ENCODE measurements at regions not wholly inside any gene's neighbourhood (a gene's known extent, or its start where the extent isn't known, plus 50 kb on each side); places are given as distances from the start of the nearest gene placed in this dataset.

DNA sequence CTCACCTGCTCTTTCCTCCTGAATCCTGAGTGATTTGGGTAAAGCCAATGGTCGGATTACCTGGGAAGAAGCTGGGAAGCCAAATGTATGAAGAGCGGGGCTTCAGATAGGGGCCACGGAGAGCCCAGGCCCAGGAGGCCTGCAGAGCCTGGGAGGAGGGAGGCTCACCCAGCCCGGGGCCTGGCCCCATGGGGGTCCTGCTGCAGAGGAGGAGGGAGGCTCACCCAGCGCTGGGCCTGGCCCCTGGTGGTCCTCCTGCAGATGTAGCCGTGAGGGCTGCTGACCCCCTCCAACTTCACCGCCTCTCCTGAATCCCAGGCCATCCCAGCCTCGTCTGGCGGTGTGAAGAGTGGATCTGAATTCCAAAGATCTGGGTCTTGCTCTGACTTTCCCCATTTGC is 368.4 kb downstream of the THBS2 start:
- H3K27ac ChIP-seq (ENCODE audit: low read length in 2 of 2) = no peak overlapping the region
- ATAC-seq (ENCODE audit: low read depth) (no peak), DNase-seq (no peak)
- no peaks in the 10 kb centered on the region for H3K4me1 ChIP-seq (ENCODE audit: control insufficient read depth in 2 of 2, insufficient read depth in 2 of 2, low read length in 2 of 2)
- CTCF ChIA-PET = no interaction called here
- H3K9me3 ChIP-seq (ENCODE audit: control extremely low read depth in 1 of 3, control insufficient read depth in 2 of 3, insufficient read depth in 1 of 3, low read length in 2 of 3) = peaks cover 0 to 6% (median 0%) of the 10 kb centered on the region in 3 donors
- H3K4me1 Mint-ChIP-seq = peaks cover 7% of the 10 kb centered on the region
- intact Hi-C loops (cut with micrococcal nuclease) = no loop called here
- H3K36me3 ChIP-seq (replicated peaks in 1 of 2; ENCODE audit: control extremely low read depth in 1 of 2, control insufficient read depth in 1 of 2, extremely low read depth in 1 of 2, insufficient read depth in 2 of 2, low read length in 1 of 2) = no peaks in the 10 kb centered on the region
- TF ChIP-seq CTCF (IDR thresholded peaks at IDR 0.05) (no peak), EZH2 (IDR thresholded peaks at IDR 0.05; ENCODE audit: borderline replicate concordance, insufficient read depth, low read depth, low read length, poor library complexity, severe bottlenecking) (no peak)
- H2AFZ ChIP-seq (ENCODE audit: insufficient read depth, low read depth, low read length, poor library complexity, severe bottlenecking) = no peak overlapping the region
- H3K27ac Mint-ChIP-seq = no peak overlapping the region
- no peaks in the 10 kb centered on the region for H3K79me2 ChIP-seq (ENCODE audit: control insufficient read depth, insufficient read depth, low read length)
- no peaks in the 10 kb centered on the region for H4K20me1 ChIP-seq (ENCODE audit: control insufficient read depth, insufficient read depth, low read length, poor library complexity, severe bottlenecking)
- H3K27me3 ChIP-seq (replicated peaks in 1 of 4; ENCODE audit: control extremely low read depth in 1 of 4, control insufficient read depth in 3 of 4, insufficient read depth in 4 of 4, low read length in 3 of 4) = no peaks in the 10 kb centered on the region
- H3K4me2 ChIP-seq (replicated peaks; ENCODE audit: low read depth, low read length, poor library complexity, severe bottlenecking) = no peak overlapping the region
- H3K9ac ChIP-seq (ENCODE audit: low read length) = no peak overlapping the region
- H3K4me3 ChIP-seq (ENCODE audit: control extremely low read depth in 1 of 5, extremely low read depth in 1 of 5, insufficient read depth in 1 of 5, low read depth in 2 of 5, low read length in 4 of 5) = no peak overlapping the region
- H3K27me3 Mint-ChIP-seq = peaks cover 8% of the 10 kb centered on the region
- H3K9me3 Mint-ChIP-seq (ENCODE audit: insufficient read depth) = no peaks in the 10 kb centered on the region
- WGBS (ENCODE audit: insufficient coverage) = 85% methylated on average over 5 of the region's 9 CpGs
- POLR2A ChIA-PET = no interaction called here
- H3K4me3 Mint-ChIP-seq = peak overlapping the region; percentile 34

- Mint-ChIP-seq H3K27me3 (peaks cover 8% of the 10 kb centered on the region), H3K27ac (peak overlapping the region; percentile 75), H3K4me3 (peak overlapping the region; percentile 90), H3K4me1 (peaks cover 7% of the 10 kb centered on the region), H3K9me3 (ENCODE audit: insufficient read depth) (no peaks in the 10 kb centered on the region)
- peak overlapping the region; percentile 64 for H3K4me2 ChIP-seq (replicated peaks; ENCODE audit: low read depth, low read length, poor library complexity, severe bottlenecking)
- H3K9ac ChIP-seq (ENCODE audit: low read length) = peak overlapping the region; percentile 60
- ChIA-PET CTCF (no interaction called here), POLR2A (no interaction called here)
- no peaks in the 10 kb centered on the region for H3K36me3 ChIP-seq (replicated peaks in 1 of 2; ENCODE audit: control extremely low read depth in 1 of 2, control insufficient read depth in 1 of 2, extremely low read depth in 1 of 2, insufficient read depth in 2 of 2, low read length in 1 of 2)
- H3K4me3 ChIP-seq (ENCODE audit: control extremely low read depth in 1 of 5, extremely low read depth in 1 of 5, insufficient read depth in 1 of 5, low read depth in 2 of 5, low read length in 4 of 5) = peak overlapping the region; percentile 41 to 54 (median 45)
- 18% methylated on average over 36 of the region's 37 CpGs for WGBS (ENCODE audit: insufficient coverage)
- H3K9me3 ChIP-seq (ENCODE audit: control extremely low read depth in 1 of 3, control insufficient read depth in 2 of 3, insufficient read depth in 1 of 3, low read length in 2 of 3) = peaks cover 0 to 6% (median 0%) of the 10 kb centered on the region in 3 donors
- no peaks in the 10 kb centered on the region for H3K4me1 ChIP-seq (ENCODE audit: control insufficient read depth in 2 of 2, insufficient read depth in 2 of 2, low read length in 2 of 2)
- no peaks in the 10 kb centered on the region for H3K27me3 ChIP-seq (replicated peaks in 1 of 4; ENCODE audit: control extremely low read depth in 1 of 4, control insufficient read depth in 3 of 4, insufficient read depth in 4 of 4, low read length in 3 of 4)
- peak; percentile 65 for DNase-seq
- intact Hi-C loops (cut with micrococcal nuclease) = no loop called here
- ATAC-seq (ENCODE audit: low read depth) = peak; percentile 88
- no peaks in the 10 kb centered on the region for H4K20me1 ChIP-seq (ENCODE audit: control insufficient read depth, insufficient read depth, low read length, poor library complexity, severe bottlenecking)
- H3K79me2 ChIP-seq (ENCODE audit: control insufficient read depth, insufficient read depth, low read length) = no peaks in the 10 kb centered on the region
- H2AFZ ChIP-seq (ENCODE audit: insufficient read depth, low read depth, low read length, poor library complexity, severe bottlenecking) = peak overlapping the region; percentile 85
- peak overlapping the region in 1 of 2 donors; percentile 8 for H3K27ac ChIP-seq (ENCODE audit: low read length in 2 of 2)
- TF ChIP-seq EZH2 (IDR thresholded peaks at IDR 0.05; ENCODE audit: borderline replicate concordance, insufficient read depth, low read depth, low read length, poor library complexity, severe bottlenecking) = no peak
- TF ChIP-seq CTCF (IDR thresholded peaks at IDR 0.05) = peak; percentile 83
Observed at GRCh38 chr6:168884646-168885086, 369.0 kb downstream of the THBS2 start.

All from B cell (primary cell).